T-helper 1 cell treated with Interleukin-12 subunit alpha and Interleukin-12 subunit beta and Interleukin-4 antibody, amounts not matched to agents 30 μg/mL and 1 μg/mL, for 36 hours (primary cell): ENCODE measurements at regions not wholly inside any gene's neighbourhood (a gene's known extent, or its start where the extent isn't known, plus 50 kb on each side); places are given as distances from the start of the nearest gene placed in this dataset.

ENCODE experiments used
- H3K27ac Mint-ChIP-seq: one replicate; pipeline ENCODE4 v1.8.0; 2021; ENCODE audit warnings: mild to moderate bottlenecking, mixed read lengths
- H3K27me3 Mint-ChIP-seq: one replicate; pipeline ENCODE4 v1.8.0; 2021; ENCODE audit warnings: low read depth, mixed read lengths
- H3K36me3 Mint-ChIP-seq: one replicate; pipeline ENCODE4 v1.8.0; 2021; ENCODE audit warnings: low read depth, mixed read lengths
- H3K4me1 Mint-ChIP-seq: one replicate; pipeline ENCODE4 v1.8.0; 2021; ENCODE audit warnings: low read depth, mixed read lengths
- H3K4me3 Mint-ChIP-seq: one replicate; pipeline ENCODE4 v1.8.0; 2021; ENCODE audit warnings: mild to moderate bottlenecking, moderate library complexity, mixed read lengths
- H3K9me3 Mint-ChIP-seq: one replicate; pipeline ENCODE4 v1.8.0; 2021; ENCODE audit warnings: mixed read lengths

DNA sequence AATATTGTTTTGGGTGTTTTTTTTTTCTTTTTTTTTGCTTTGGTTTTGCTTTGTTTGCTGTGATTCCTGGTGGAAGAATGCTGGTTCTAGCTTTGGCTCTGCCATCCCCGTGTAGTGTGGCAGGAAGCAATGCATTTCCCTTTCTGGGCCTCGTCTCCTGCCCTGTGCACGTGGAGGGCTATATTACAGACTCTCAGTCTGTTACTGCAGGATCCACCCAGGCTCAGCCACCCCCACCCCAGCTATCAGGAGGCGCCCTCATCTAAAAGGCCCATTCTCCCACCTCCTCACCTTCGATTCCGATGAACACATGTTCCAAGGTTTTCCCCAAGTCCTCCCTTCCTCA, 152.3 kb downstream of the TFCP2L1 start:
- H3K4me3 Mint-ChIP-seq, result no peak overlapping the region
- H3K4me1 Mint-ChIP-seq, result no peaks in the 10 kb centered on the region
- no peaks in the 10 kb centered on the region for H3K9me3 Mint-ChIP-seq
- no peak overlapping the region for H3K27ac Mint-ChIP-seq
- no peaks in the 10 kb centered on the region for H3K27me3 Mint-ChIP-seq
- H3K36me3 Mint-ChIP-seq, result no peaks in the 10 kb centered on the region

DNA sequence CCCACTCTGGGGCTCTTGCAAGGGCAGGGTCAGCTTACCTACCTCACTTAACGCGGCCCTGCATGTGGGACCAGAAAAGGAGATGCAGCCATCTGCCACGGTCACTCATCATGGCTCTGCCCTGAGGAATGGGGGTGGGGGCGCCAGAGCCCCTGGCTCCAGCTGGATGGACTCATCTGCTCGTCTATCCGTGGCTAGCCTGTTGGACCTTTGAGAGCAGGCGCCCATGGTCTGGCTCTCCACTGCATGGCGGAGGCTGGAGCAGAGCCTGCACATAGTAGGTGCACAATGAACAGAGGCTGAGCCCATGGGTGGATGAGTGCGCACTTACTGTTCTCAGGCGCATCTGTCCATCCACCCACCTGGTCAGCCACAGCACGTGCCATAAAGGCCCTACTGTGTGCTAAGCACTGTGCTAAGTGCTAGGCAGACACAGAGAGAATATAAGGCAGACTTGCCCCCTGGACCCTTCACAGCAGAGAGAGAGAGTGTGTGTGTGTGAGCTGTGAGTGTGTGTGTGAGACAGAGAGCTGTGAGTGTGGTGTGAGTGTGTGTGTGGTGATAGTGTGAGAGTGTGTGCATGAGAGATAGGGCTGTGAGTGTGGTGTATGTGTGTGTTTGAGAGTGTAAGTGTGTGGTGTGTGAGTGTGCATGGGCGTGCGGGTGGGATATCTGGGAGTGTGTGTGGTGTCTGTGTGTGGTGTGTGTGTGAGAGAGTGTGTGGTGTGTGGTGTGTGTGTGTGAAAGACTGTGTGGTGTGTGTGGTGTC, 151.3 kb downstream of the TFCP2L1 start:
- Mint-ChIP-seq H3K36me3 (no peaks in the 10 kb centered on the region), H3K4me3 (no peak overlapping the region), H3K27ac (no peak overlapping the region), H3K27me3 (no peaks in the 10 kb centered on the region), H3K4me1 (no peaks in the 10 kb centered on the region), H3K9me3 (no peaks in the 10 kb centered on the region)

DNA sequence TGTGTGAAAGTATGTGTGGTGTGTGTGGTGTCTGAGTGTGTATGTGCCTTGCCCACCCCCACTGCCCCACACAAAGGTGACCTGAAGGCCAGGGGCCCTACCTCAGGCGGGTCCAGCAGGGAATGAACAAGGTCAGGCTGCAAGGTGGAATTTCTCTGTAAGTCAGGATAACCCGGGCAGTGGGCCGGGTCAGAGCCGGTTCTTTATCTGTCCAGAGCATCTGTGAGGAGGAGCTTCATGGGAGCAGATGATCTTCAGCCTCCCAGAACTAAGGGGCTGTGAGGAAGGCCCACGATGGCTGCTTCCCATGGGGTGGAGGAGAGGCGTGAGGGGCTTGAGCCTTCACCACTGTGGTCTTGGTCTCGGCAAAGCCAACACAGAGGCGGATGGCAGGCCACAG, 150.3 kb downstream of the TFCP2L1 start:
- no peaks in the 10 kb centered on the region for H3K4me1 Mint-ChIP-seq
- no peaks in the 10 kb centered on the region for H3K36me3 Mint-ChIP-seq
- no peak overlapping the region for H3K27ac Mint-ChIP-seq

DNA sequence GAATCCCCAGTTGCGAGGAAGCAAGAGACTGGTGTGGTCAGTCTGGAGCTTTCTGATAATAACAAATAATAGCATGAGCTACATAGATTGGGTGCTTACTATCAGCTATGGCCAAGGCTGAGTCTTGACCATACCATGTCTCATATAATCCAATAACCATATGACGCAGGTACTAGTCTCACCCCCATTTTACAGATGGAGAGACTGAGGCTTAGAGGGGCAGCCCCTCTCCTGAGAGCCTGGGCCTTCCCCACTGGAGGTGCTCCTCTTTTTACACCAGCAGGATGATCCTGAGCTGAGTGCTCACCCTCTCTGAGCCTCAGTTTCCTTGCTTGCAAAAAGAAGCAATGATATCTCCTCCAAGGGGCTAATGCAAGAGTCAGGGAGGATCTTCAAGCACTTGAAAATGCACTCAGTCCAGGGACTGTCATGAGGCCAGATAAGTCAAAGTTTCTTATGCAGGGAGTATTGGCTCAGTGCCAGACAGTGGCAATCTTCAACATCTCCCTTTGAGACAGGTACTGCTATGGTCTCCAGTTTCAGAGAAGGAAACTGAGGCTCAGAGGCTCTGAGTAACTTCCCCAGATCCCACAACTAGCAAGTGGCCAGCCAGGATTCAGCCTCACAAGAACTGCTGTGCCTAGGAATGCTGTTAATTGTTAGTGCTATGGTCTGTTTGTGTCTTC, 149.7 kb downstream of the TFCP2L1 start:
- Mint-ChIP-seq H3K27ac (no peak overlapping the region), H3K9me3 (no peaks in the 10 kb centered on the region), H3K4me1 (no peaks in the 10 kb centered on the region), H3K36me3 (no peaks in the 10 kb centered on the region), H3K4me3 (no peak overlapping the region), H3K27me3 (no peaks in the 10 kb centered on the region)

More for the DNA sequence above, 150.3 kb downstream of the TFCP2L1 start:
- H3K9me3 Mint-ChIP-seq, result no peaks in the 10 kb centered on the region
- no peaks in the 10 kb centered on the region for H3K27me3 Mint-ChIP-seq
- H3K4me3 Mint-ChIP-seq, result no peak overlapping the region

DNA sequence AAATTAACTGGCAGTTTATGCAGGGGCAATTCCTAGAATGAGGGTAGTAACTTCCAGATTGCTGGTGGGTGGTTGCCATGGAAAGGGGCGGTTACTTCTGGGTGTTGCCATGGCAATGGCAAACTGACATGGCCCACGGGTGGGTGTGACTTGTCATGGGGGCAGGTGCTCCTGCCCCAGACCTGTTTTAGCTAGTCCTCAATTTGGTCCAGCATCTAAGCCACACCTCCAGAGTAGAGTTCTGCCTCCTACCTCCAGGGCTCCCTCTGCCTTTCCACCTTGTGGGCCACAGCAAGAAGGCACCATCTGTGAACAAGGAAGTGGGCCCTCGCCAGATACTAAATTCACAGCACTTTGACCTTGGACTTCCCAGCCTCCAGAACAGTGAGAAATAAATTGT, 148.7 kb downstream of the TFCP2L1 start:
- no peak overlapping the region for H3K27ac Mint-ChIP-seq
- H3K4me3 Mint-ChIP-seq, result no peak overlapping the region
- H3K9me3 Mint-ChIP-seq, result no peaks in the 10 kb centered on the region
- no peaks in the 10 kb centered on the region for H3K27me3 Mint-ChIP-seq
- no peaks in the 10 kb centered on the region for H3K36me3 Mint-ChIP-seq
- H3K4me1 Mint-ChIP-seq, result no peaks in the 10 kb centered on the region

DNA sequence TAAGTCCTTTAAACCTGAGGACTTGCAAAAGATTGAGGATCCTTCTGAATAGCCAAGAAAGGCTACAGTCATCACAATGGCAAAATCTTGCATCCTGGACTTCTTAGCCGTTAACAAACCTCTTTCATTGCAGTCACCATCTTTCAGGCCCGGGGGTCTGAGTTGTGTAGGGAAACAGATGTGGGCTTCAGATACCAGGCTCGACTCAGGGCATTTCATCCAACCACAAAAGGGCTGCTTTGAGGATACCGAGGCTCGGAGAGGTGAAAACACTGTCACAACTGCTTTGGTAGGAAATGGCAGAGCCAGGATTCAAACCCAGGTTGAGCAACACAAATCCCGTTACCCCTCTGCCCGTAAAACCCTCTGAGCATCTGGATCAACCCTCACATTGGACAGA, 147.4 kb downstream of the TFCP2L1 start:
- Mint-ChIP-seq H3K4me3 (no peak overlapping the region), H3K36me3 (no peaks in the 10 kb centered on the region)

DNA sequence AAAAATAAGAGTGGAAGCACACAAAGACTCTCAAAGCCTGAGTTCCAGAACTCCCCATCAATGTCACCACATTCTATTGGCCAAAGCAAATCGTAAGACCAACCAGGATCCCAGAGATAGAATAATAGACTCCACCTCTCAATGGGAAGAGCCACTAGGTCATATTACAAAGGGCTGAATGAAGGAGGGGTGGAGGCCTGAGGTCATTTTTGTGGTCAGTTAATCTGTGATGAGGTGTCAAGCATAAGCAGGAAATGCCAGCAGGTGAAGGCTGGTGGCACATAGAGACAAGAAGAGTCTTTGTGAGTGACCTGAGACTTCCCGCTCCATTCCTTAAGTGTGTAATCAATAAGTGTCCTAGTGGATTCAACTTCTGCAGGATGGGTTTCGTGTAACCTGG, 144.3 kb downstream of the TFCP2L1 start:
- H3K9me3 Mint-ChIP-seq, result no peaks in the 10 kb centered on the region
- no peak overlapping the region for H3K4me3 Mint-ChIP-seq
- H3K27ac Mint-ChIP-seq, result no peak overlapping the region
- no peaks in the 10 kb centered on the region for H3K4me1 Mint-ChIP-seq
- H3K27me3 Mint-ChIP-seq, result no peaks in the 10 kb centered on the region
- no peaks in the 10 kb centered on the region for H3K36me3 Mint-ChIP-seq

More for the DNA sequence above, 147.4 kb downstream of the TFCP2L1 start:
- no peak overlapping the region for H3K27ac Mint-ChIP-seq
- no peaks in the 10 kb centered on the region for H3K9me3 Mint-ChIP-seq
- H3K27me3 Mint-ChIP-seq, result no peaks in the 10 kb centered on the region
- H3K4me1 Mint-ChIP-seq, result no peaks in the 10 kb centered on the region

DNA sequence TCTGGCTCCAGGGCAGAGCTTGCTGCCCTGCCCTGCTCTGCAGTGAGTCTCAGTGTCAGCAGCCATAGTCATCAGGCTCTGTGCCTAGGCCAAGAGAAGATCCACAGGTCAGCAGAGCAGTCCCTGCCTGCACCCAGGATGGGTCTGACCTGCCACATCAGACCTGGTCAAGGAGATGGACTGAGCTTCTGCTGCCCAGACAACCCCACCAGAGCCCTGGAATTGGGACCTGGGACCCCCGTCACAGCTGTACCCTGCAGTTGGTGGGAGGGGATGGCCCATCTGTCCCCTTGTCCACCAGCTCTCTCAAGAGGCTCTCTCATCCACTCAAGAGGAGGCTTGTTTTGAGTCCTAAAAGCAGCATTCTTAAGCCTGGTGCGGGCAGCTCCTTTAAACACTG, 142.6 kb downstream of the TFCP2L1 start:
- no peak overlapping the region for H3K4me3 Mint-ChIP-seq
- no peaks in the 10 kb centered on the region for H3K36me3 Mint-ChIP-seq

DNA sequence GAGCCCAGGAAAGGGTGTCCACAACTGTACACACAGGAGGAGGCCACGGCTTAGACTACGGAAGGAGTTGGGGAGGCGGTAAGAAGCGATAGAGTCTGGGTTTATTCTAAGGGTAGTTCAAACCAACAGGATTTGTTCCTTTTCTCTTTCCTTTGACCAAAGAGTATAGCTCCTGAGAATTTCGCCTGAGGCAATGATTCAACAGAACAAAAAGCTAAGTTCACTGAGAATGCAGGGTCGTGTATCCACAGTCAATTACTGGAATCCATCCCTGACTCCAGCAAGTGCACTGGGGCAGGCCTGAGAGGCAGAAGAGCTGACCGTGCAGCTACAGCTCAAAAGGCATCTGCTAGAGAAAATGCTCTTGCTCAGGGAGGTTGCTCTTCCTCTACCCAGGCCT, 140.9 kb downstream of the TFCP2L1 start:
- Mint-ChIP-seq H3K27me3 (no peaks in the 10 kb centered on the region), H3K27ac (no peak overlapping the region), H3K4me1 (no peaks in the 10 kb centered on the region), H3K36me3 (no peaks in the 10 kb centered on the region), H3K9me3 (no peaks in the 10 kb centered on the region), H3K4me3 (no peak overlapping the region)

More for the DNA sequence above, 142.6 kb downstream of the TFCP2L1 start:
- Mint-ChIP-seq H3K9me3 (no peaks in the 10 kb centered on the region), H3K4me1 (no peaks in the 10 kb centered on the region), H3K27ac (no peak overlapping the region), H3K27me3 (no peaks in the 10 kb centered on the region)

DNA sequence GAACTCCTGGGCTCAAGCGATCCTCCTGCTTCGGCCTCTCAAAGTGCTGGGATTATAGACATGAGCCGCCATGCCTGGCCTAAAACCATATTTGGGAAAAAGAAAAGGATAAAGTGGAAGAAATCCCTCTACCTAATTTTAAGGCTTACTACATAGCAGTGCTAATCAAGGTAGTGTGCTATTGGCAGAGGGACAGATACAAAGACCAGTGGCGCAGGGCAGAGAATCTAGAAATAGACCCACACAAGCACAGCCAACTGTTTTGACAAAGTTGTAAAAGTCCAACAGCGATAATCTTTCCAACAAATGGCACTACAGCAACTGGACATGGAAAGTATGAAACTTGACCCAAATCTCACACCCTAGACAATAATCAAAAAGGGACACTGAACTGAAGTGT, 138.4 kb downstream of the TFCP2L1 start:
- Mint-ChIP-seq H3K36me3 (no peaks in the 10 kb centered on the region), H3K27ac (no peak overlapping the region), H3K9me3 (no peaks in the 10 kb centered on the region)

DNA sequence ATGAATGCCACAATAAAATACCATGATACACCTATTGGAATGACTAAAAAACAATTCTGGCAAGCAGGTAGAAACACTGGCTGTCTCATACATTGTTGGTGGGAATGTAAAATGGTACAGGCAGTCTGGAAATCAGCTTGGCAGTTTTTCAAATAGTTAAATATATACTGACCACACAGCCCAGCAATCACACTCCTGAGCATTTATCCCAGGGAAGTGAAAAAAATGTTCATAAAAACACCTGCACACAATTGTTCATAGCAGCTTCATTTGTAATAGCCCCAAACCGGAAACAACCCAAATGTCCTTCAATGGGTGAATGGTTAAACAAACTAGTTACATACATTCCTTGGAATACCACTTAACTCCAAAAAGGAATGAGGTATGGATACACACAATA, 137.2 kb downstream of the TFCP2L1 start:
- Mint-ChIP-seq H3K9me3 (no peaks in the 10 kb centered on the region), H3K27me3 (no peaks in the 10 kb centered on the region), H3K4me1 (no peaks in the 10 kb centered on the region), H3K4me3 (no peak overlapping the region), H3K27ac (no peak overlapping the region), H3K36me3 (no peaks in the 10 kb centered on the region)

More for the DNA sequence above, 138.4 kb downstream of the TFCP2L1 start:
- Mint-ChIP-seq H3K4me1 (no peaks in the 10 kb centered on the region), H3K27me3 (no peaks in the 10 kb centered on the region), H3K4me3 (no peak overlapping the region)

DNA sequence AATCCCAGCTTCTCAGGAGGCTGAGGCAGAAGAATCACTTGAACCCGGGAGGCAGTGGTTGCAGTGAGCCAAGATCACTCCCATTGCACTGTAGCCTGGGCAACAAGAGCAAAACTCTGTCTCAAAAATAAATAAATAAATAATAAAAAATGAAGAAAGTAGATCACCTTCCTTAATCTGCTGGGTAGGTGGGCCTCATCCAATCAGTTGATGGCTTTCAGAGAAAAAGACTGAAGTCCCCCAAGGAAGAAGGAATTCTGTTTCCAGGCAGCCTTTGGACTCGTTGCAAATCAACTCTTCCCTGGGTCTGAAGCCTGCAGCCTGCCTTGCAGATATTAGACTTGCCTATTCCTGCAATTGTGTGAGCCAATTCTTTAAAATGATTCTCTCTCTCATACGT, 136.5 kb downstream of the TFCP2L1 start:
- H3K27ac Mint-ChIP-seq, result no peak overlapping the region
- no peaks in the 10 kb centered on the region for H3K36me3 Mint-ChIP-seq
- H3K27me3 Mint-ChIP-seq, result no peaks in the 10 kb centered on the region
- H3K9me3 Mint-ChIP-seq, result no peaks in the 10 kb centered on the region
- H3K4me1 Mint-ChIP-seq, result no peaks in the 10 kb centered on the region
- no peak overlapping the region for H3K4me3 Mint-ChIP-seq

DNA sequence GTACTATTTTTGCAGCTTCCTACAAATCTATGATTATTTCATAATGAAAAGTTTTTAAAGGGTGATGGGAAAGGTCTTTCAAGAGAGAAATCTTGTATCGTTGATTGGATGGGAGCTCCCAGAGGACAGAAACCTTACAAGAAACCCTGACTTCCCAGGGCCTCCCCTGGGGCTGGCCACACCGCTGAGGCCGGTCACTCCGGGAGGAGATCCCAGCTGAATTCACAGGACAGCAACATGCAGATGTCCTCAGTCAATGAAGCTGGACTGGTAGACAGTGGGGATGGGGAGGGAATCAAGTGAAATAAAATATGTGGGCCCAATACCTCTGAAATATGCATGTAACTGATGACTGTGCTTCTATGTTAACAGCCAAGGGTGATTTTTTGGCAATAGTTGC, 135.6 kb downstream of the TFCP2L1 start:
- H3K9me3 Mint-ChIP-seq, result no peaks in the 10 kb centered on the region
- no peak overlapping the region for H3K4me3 Mint-ChIP-seq
- no peaks in the 10 kb centered on the region for H3K4me1 Mint-ChIP-seq
- no peaks in the 10 kb centered on the region for H3K36me3 Mint-ChIP-seq
- H3K27me3 Mint-ChIP-seq, result no peaks in the 10 kb centered on the region
- H3K27ac Mint-ChIP-seq, result no peak overlapping the region

DNA sequence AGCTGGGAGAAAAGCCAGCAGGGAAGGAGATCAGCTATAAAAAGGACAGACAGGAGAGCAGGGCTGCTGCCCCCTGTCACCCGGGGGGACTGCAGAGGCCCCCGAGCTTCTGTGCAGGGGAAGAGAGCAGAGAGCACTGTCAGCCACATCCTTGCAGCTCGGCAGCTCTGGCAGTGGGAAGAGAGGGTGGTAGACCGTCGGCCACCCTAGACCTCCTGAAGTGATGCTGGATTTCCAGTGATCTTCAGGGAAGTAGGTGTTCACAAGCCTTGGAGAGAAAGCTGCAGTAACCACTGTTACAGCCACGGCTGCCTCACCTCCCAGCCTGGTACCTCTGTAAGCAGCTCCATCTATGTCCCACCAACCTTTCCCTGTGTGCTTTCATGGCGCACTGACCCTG, 134.9 kb downstream of the TFCP2L1 start:
- Mint-ChIP-seq H3K27ac (no peak overlapping the region), H3K4me1 (no peaks in the 10 kb centered on the region), H3K36me3 (no peaks in the 10 kb centered on the region), H3K4me3 (no peak overlapping the region), H3K9me3 (no peaks in the 10 kb centered on the region), H3K27me3 (no peaks in the 10 kb centered on the region)

DNA sequence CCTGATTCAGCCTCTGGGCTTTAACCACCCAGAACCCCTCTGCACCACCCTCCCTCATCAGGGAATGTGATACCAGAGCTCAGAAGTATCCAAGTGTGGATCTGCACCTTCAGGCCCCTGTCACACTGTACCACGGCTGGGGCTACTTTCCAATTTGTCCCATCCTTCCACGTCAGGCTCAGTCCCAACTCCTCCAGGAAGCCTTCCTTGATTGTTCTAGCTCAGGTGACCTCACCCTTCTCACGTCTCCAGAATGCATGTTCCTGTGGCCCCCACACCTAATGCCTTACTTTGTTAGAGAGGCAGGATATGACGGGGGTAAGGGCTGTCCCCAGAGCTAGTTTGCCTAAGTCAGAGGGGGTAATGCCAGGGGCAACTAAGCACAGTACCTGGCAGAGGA, 134.3 kb downstream of the TFCP2L1 start:
- Mint-ChIP-seq H3K4me1 (no peaks in the 10 kb centered on the region), H3K27ac (no peak overlapping the region), H3K27me3 (no peaks in the 10 kb centered on the region), H3K36me3 (no peaks in the 10 kb centered on the region), H3K4me3 (no peak overlapping the region), H3K9me3 (no peaks in the 10 kb centered on the region)
